Transverse colon (tissue), 4 donors: ENCODE measurements at regions not wholly inside any gene's neighbourhood (a gene's known extent, or its start where the extent isn't known, plus 50 kb on each side); places are given as distances from the start of the nearest gene placed in this dataset.

ENCODE experiments used
- CTCF ChIP-seq, 5 experiments: fragments of 200-600 bp in 3 of 5; fragments of 450-650 bp in 2 of 5; sonication (generic) in 3 of 5; IDR thresholded peaks; 1 replicate in 2 of 5; 2 replicates in 3 of 5; pipeline ENCODE4 v1.5.1; 2016 to 2017; ENCODE audit warnings: antibody characterized with exemption in 5 of 5, inconsistent platforms in 3 of 5, mild to moderate bottlenecking in 2 of 5, moderate library complexity in 1 of 5
- EP300 ChIP-seq: sonication (generic); formaldehyde crosslinking; IDR thresholded peaks from one replicate; pipeline ENCODE4 v1.6.1; 2017; ENCODE audit warnings: antibody characterized with exemption, low read depth
- POLR2A ChIP-seq: fragments of 450-650 bp; IDR thresholded peaks from one replicate; pipeline ENCODE4 v1.6.1; 2016; ENCODE audit warnings: antibody characterized with exemption, mild to moderate bottlenecking, moderate library complexity
- POLR2AphosphoS5 ChIP-seq, 3 donors: sonication (generic); formaldehyde crosslinking; IDR thresholded peaks; one replicate each; pipeline ENCODE4 v1.6.1; 2016; ENCODE audit warnings: antibody characterized with exemption in 3 of 3

- no peak for TF ChIP-seq CTCF (IDR thresholded peaks at IDR 0.05)
- no peak for TF ChIP-seq POLR2A
- TF ChIP-seq POLR2AphosphoS5 (IDR thresholded peaks at IDR 0.05), result no peak
- TF ChIP-seq EP300, result no peak
Measured at GRCh38 chr18:52118684-52119083, 221.3 kb upstream of the DCC start.
